Epithelial cell of esophagus (primary cell): ENCODE measurements at regions not wholly inside any gene's neighbourhood (a gene's known extent, or its start where the extent isn't known, plus 50 kb on each side); places are given as distances from the start of the nearest gene placed in this dataset.
"Not testable (repeated sequence)": the region's sequence is repeated elsewhere in the genome, so short reads cannot be mapped to it uniquely, and the experiment has no call there.

Experiments used
- DNase-seq: peaks from one replicate; pipeline ENCODE4 v3.0.0; 2010; ENCODE audit warnings: low read depth
- H3K4me3 ChIP-seq: 2 replicates; pipeline ENCODE4 v1.5.1; 2011; ENCODE audit warnings: mild to moderate bottlenecking, low read length, control low read depth
- TF ChIP-seq, protein P1 (sequence below): IDR thresholded peaks from 2 replicates; pipeline ENCODE4 v1.5.1; 2011; ENCODE audit warnings: low read depth, mild to moderate bottlenecking, low read length, control low read depth, inconsistent platforms; ENCODE audit not compliant: insufficient read depth; ENCODE audit errors: missing control alignments

DNA sequence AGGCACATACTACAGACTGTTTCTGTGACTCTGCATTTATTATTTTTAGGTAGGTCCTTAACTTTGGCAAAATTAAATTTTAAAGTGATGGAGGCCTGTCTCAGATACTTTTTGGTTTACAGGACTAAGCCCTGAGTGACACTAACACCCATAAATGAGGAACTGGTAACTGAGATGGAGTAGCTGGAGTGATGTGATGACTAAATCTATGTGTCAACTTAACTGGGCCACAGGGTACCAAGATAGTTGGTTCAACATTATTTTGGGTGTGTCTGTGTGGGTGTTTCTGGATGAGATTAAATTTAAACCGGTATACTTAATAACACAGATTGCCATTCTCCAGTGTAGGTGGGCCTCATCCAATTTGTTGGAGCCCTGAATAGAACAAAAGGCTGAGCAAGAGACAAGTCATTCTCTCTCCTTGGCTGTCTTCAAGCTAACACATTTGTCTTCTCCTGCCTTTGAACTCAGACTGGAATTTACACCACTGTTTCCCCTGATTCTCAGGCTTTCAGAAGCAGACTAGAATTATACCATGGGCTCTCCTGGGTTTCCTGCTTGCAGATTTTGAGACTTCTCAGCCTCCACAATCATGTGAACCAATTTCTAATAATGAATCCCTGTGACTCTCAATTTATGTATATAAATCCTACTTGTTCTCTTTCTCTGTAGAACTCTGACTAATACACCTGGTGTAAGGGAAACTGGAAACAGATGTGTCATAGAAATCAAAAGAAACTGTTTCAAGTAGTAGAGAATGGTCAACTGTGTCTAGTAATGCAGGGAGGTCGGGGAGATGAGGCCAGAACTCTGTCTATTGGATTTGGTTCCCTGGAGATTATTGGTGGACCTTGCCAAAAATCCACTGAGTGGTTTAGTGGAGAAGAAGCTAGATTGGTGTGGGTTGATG, 579.2 kb downstream of the EPM2A start:
- peak; percentile 46 for DNase-seq
- TF ChIP-seq, protein P1, sequence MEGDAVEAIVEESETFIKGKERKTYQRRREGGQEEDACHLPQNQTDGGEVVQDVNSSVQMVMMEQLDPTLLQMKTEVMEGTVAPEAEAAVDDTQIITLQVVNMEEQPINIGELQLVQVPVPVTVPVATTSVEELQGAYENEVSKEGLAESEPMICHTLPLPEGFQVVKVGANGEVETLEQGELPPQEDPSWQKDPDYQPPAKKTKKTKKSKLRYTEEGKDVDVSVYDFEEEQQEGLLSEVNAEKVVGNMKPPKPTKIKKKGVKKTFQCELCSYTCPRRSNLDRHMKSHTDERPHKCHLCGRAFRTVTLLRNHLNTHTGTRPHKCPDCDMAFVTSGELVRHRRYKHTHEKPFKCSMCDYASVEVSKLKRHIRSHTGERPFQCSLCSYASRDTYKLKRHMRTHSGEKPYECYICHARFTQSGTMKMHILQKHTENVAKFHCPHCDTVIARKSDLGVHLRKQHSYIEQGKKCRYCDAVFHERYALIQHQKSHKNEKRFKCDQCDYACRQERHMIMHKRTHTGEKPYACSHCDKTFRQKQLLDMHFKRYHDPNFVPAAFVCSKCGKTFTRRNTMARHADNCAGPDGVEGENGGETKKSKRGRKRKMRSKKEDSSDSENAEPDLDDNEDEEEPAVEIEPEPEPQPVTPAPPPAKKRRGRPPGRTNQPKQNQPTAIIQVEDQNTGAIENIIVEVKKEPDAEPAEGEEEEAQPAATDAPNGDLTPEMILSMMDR: no peak
- H3K4me3 ChIP-seq: no peak overlapping the region

DNA sequence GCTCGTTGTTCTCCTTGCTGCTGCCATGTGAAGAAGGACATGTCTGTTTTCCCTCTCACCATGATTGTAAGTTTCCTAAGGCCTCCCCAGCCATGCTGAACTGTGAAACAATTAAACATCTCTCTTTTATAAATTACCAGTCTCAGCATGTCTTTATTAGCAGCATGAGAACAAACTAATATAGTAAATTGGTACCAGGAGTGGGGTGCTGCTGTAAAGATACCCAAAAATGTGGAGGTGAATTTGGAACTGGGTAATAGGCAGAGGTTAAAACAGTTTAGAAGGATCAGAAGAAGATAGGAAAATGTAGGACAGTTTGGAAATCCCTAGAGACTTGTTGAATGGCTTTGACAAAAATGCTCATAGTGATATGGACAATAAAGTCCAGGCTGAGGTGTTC, 576.7 kb downstream of the EPM2A start:
- H3K4me3 ChIP-seq, DNase-seq: not testable (repeated sequence)

DNA sequence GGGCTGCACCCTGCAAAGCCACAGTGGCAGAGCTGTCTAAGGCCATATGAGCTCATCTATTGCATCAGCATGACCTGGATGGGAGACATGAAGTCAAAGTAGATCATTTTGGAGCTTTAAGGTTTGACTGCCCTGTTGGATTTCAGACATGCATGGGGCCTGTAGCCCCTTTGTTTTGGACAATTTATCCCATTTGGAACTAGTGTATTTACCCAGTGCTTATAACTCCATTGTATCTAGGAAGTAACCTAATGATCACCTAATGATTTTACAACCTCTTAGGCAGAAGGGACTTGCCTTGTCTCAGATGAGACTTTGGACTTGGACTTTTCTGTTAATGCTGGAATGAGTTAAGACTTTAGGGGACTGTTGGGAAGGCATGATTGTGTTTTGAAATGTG, 575.4 kb downstream of the EPM2A start:
- TF ChIP-seq, protein P1: no peak
- no peak for DNase-seq
- H3K4me3 ChIP-seq: no peak overlapping the region

DNA sequence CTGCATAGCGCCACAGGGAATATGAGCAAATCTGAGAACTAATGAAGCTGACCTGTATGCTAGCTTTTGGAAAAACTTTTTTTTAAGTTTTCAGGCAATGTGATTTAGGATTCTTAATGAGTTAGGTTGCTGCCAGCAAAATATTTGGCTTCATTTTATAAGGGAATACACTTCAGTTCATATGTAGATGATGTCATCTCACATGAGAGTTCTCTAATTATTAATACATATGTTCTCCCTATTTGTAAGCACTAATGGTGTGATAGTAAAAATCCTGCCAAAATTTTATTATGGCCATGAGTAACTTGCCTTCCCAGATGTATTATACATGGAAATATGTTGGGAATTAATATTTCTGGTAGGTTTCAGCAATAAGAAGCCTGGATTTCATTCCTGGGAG, 573.8 kb downstream of the EPM2A start:
- no peak overlapping the region for H3K4me3 ChIP-seq
- TF ChIP-seq, protein P1: no peak
- no peak for DNase-seq

DNA sequence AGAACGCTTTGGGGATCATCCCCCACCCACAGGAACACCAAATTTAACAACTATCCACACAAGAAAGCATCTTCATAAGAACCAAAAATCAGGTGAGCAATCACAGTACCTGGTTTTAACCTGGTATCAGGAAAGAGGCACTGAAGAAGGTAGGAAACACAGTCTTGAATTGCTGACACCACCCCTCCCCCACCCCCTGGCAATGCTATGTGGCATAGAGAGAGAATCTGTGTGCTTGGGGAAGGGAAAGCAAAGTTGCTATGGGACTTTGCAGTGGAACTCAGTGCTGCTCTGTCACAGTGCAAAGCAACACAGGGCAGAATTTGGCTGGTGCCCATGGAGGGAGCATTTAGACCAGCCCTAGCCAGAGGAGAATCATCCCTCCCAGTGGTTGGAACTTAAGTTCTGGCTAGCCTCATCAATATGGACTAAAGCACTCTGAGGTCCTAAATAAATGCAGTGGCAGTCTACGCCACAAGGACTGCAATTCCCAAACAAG, 565.5 kb downstream of the EPM2A start:
- H3K4me3 ChIP-seq: no peak overlapping the region
- TF ChIP-seq, protein P1: no peak
- DNase-seq: no peak

DNA sequence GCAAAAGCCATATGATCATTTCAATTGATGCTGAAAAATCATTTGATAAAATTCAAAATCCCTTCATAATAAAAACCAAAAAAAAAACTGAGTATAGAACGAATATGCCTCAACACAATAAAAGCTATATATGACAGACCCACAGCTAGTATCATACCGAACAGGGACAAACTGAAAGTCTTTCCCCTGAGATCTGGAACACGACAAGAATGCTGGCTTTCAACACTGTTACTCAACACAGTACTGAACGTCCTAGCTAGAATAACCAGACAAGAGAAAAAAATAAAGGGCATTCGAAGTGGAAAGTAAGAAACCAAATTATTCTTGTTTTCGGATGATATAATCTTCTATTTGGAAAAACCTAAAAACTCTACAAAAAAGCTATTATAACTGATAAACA, 559.9 kb downstream of the EPM2A start:
- TF ChIP-seq, protein P1: no peak
- H3K4me3 ChIP-seq: no peak overlapping the region
- no peak for DNase-seq

DNA sequence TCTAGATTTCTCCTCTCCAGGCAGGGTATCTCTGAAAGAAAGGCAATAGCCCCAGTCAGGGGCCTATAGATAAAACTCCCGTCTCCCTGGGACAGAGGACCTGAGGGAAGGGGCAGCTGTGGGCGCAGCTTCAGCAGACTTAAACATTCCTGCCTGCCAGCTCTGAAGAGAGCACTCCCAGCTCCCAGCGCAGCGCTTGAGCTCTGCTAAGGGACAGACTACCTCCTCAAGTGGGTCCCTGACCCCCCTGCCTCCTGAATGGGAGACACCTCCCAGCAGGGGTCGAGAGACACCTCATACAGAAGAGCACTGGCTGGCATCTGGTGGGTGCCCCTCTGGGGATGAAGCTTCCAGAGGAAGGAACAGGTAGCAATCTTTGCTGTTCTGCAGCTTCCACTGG, 556.9 kb downstream of the EPM2A start:
- H3K4me3 ChIP-seq: no peak overlapping the region
- no peak for DNase-seq
- TF ChIP-seq, protein P1: no peak
